Tibial nerve (tissue), 4 donors: ENCODE measurements at regions not wholly inside any gene's neighbourhood (a gene's known extent, or its start where the extent isn't known, plus 50 kb on each side); places are given as distances from the start of the nearest gene placed in this dataset.

Experiments
- DNase-seq, 2 donors: peaks; one replicate each; pipeline ENCODE4 v3.0.0-alpha.2; 2019; ENCODE audit warnings: low spot score in 2 of 2
- H3K27ac ChIP-seq, 4 donors: fragments of 200-600 bp; sonication (generic) in 3 of 4; one replicate each; pipeline ENCODE4 v1.5.1; 2017 to 2019; ENCODE audit warnings: mild to moderate bottlenecking in 1 of 4
- H3K27me3 ChIP-seq, 2 donors: fragments of 200-600 bp; sonication (generic) in 1 of 2; one replicate each; pipeline versions ENCODE4 v1.5.1 to v1.6.0; 2017 to 2019
- H3K36me3 ChIP-seq, 3 donors: fragments of 200-600 bp; sonication (generic); one replicate each; pipeline ENCODE4 v1.5.1; 2018 to 2019
- H3K4me1 ChIP-seq, 4 donors: fragments of 200-600 bp; sonication (generic) in 3 of 4; one replicate each; pipeline ENCODE4 v1.5.1; 2017 to 2019
- H3K4me3 ChIP-seq, 4 donors: fragments of 200-600 bp; sonication (generic) in 3 of 4; one replicate each; pipeline ENCODE4 v1.5.1; 2017 to 2019; ENCODE audit warnings: mild to moderate bottlenecking in 1 of 4, moderate library complexity in 1 of 4
- H3K9me3 ChIP-seq, 4 donors: fragments of 200-600 bp; sonication (generic) in 3 of 4; one replicate each; pipeline ENCODE4 v1.5.1; 2017 to 2019
- EP300 ChIP-seq, 2 donors: sonication (generic); formaldehyde crosslinking; IDR thresholded peaks; one replicate each; pipeline ENCODE4 v1.6.1; 2017; ENCODE audit warnings: antibody characterized with exemption in 2 of 2, mild to moderate bottlenecking in 1 of 2
- POLR2A ChIP-seq, 2 donors: fragments of 450-650 bp; IDR thresholded peaks; one replicate each; pipeline ENCODE4 v1.6.1; 2017; ENCODE audit warnings: antibody characterized with exemption in 2 of 2, mild to moderate bottlenecking in 2 of 2, moderate library complexity in 2 of 2
- WGBS, 2 donors: methylation state at CpG; one replicate each; pipeline ENCODE4 v1.1.5; 2018; 5-methylcytosine and 5-hydroxymethylcytosine counted together
- TF ChIP-seq, protein P1 (sequence below), 5 experiments: fragments of 200-600 bp in 3 of 5; fragments of 450-650 bp in 2 of 5; sonication (generic) in 3 of 5; IDR thresholded peaks; one replicate each; pipeline ENCODE4 v1.5.1; 2016 to 2019; ENCODE audit warnings: antibody characterized with exemption in 5 of 5, mild to moderate bottlenecking in 3 of 5, moderate library complexity in 2 of 5

GRCh38 chr6:14972379-14973067 lies 273.3 kb upstream of the JARID2 start:
- no peak for DNase-seq
- TF ChIP-seq, protein P1, sequence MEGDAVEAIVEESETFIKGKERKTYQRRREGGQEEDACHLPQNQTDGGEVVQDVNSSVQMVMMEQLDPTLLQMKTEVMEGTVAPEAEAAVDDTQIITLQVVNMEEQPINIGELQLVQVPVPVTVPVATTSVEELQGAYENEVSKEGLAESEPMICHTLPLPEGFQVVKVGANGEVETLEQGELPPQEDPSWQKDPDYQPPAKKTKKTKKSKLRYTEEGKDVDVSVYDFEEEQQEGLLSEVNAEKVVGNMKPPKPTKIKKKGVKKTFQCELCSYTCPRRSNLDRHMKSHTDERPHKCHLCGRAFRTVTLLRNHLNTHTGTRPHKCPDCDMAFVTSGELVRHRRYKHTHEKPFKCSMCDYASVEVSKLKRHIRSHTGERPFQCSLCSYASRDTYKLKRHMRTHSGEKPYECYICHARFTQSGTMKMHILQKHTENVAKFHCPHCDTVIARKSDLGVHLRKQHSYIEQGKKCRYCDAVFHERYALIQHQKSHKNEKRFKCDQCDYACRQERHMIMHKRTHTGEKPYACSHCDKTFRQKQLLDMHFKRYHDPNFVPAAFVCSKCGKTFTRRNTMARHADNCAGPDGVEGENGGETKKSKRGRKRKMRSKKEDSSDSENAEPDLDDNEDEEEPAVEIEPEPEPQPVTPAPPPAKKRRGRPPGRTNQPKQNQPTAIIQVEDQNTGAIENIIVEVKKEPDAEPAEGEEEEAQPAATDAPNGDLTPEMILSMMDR (IDR thresholded peaks at IDR 0.05) = no peak
- TF ChIP-seq EP300 (IDR thresholded peaks at IDR 0.05) (no peak), POLR2A (IDR thresholded peaks at IDR 0.05) (no peak)
- no peaks in the 10 kb centered on the region for H3K27me3 ChIP-seq
- no peak overlapping the region for H3K4me3 ChIP-seq
- 91 to 93% methylated on average over 4 of the region's 4 CpGs for WGBS, 2 donors
- H3K36me3 ChIP-seq = no peaks in the 10 kb centered on the region
- no peaks in the 10 kb centered on the region for H3K4me1 ChIP-seq
- H3K9me3 ChIP-seq = peaks cover 0 to 12% (median 0%) of the 10 kb centered on the region in 4 donors
- no peak overlapping the region for H3K27ac ChIP-seq

GRCh38 chr6:14974372-14974771 lies 271.5 kb upstream of the JARID2 start:
- no peak overlapping the region for H3K4me3 ChIP-seq
- H3K27ac ChIP-seq = no peak overlapping the region
- H3K9me3 ChIP-seq = peaks cover 0 to 2% (median 0%) of the 10 kb centered on the region in 4 donors
- no peak for TF ChIP-seq EP300 (IDR thresholded peaks at IDR 0.05)
- TF ChIP-seq POLR2A (IDR thresholded peaks at IDR 0.05) = no peak
- TF ChIP-seq, protein P1 (IDR thresholded peaks at IDR 0.05) = no peak
- WGBS, 2 donors = 78 to 94% methylated on average over 1 of the region's 1 CpG
- no peaks in the 10 kb centered on the region for H3K36me3 ChIP-seq
- H3K27me3 ChIP-seq = no peaks in the 10 kb centered on the region
- DNase-seq = no peak
- no peaks in the 10 kb centered on the region for H3K4me1 ChIP-seq

DNA sequence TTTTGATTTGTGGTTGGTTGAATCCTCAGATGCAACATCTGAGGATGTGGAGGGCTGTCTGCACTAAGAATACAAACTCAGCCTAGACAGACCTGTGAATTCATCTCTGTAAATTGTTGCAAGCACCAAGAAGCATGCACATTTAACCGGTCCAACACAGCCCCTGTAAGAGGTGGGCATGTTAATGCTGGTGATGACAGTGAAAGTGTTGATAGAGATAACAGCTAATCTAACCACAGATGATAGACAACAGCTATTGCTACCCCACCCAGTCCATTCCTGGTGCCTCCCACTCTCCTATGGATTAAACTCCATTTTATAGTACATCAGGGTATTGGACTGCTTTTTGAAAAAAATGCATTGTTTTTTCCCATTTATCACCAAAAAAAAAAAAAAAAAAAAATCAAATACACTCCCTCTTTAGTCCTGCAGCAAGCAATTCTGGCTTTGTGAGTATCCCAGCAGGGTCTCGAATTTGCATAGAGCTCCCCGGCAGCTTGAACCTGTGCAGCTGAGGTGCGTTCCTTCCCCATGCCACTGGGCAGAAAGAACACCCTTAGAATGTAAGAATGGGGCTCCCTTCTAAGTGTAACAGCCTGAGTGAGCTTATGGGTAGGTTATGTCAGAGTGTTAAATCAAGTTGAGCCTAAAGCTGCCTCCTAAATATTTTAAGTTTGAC lies 270.9 kb upstream of the JARID2 start:
- no peak overlapping the region for H3K27ac ChIP-seq
- H3K27me3 ChIP-seq = no peaks in the 10 kb centered on the region
- no peak overlapping the region for H3K4me3 ChIP-seq
- no peaks in the 10 kb centered on the region for H3K9me3 ChIP-seq
- DNase-seq = no peak
- TF ChIP-seq EP300 (IDR thresholded peaks at IDR 0.05) (no peak), POLR2A (IDR thresholded peaks at IDR 0.05) (no peak)
- TF ChIP-seq, protein P1 (IDR thresholded peaks at IDR 0.05) = no peak
- WGBS, 2 donors = 69 to 83% methylated on average over 4 of the region's 4 CpGs
- H3K36me3 ChIP-seq = no peaks in the 10 kb centered on the region
- no peaks in the 10 kb centered on the region for H3K4me1 ChIP-seq

DNA sequence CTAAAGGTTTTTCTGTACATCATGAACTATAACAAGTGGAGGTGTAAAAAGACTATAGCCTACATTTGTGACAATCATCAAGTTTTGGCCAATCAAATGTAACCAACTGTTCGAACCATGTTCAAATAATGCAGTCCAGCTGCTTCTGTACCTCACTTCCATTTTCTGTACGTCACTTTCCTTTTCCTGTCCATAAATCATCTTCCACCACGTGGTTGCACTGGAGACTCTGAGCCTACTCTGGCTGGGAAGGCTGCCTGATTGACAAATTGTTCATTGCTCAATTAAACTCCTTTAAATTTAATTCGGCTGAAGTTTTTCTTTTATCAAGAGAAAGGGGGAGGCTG lies 270.4 kb upstream of the JARID2 start:
- Histone ChIP-seq H3K4me3 (no peak overlapping the region), H3K4me1 (no peaks in the 10 kb centered on the region), H3K27me3 (no peaks in the 10 kb centered on the region), H3K36me3 (no peaks in the 10 kb centered on the region), H3K27ac (no peak overlapping the region), H3K9me3 (no peaks in the 10 kb centered on the region)
- DNase-seq = no peak
- TF ChIP-seq, protein P1 (IDR thresholded peaks at IDR 0.05) = no peak
- TF ChIP-seq EP300 (IDR thresholded peaks at IDR 0.05) (no peak), POLR2A (IDR thresholded peaks at IDR 0.05) (no peak)
- WGBS, 2 donors = 47 to 51% methylated on average over 4 of the region's 4 CpGs

GRCh38 chr6:14977747-14978382 lies 268.0 kb upstream of the JARID2 start:
- Histone ChIP-seq H3K9me3 (no peaks in the 10 kb centered on the region), H3K27ac (no peak overlapping the region), H3K4me1 (no peaks in the 10 kb centered on the region), H3K4me3 (no peak overlapping the region), H3K36me3 (no peaks in the 10 kb centered on the region), H3K27me3 (no peaks in the 10 kb centered on the region)
- WGBS, 2 donors = 90 to 100% methylated on average over 1 of the region's 1 CpG
- no peak for DNase-seq
- TF ChIP-seq POLR2A (IDR thresholded peaks at IDR 0.05) (no peak), EP300 (IDR thresholded peaks at IDR 0.05) (no peak)
- TF ChIP-seq, protein P1 (IDR thresholded peaks at IDR 0.05) = no peak
